Left forelimb (tissue), 1 donor: ENCODE measurements at regions not wholly inside any gene's neighbourhood (a gene's known extent, or its start where the extent isn't known, plus 50 kb on each side); places are given as distances from the start of the nearest gene placed in this dataset.
"Not testable (repeated sequence)": the region's sequence is repeated elsewhere in the genome, so short reads cannot be mapped to it uniquely, and the experiment has no call there.

Experiments
- DNase-seq: peaks from one replicate; pipeline ENCODE4 v3.0.0-alpha.2; 2018; ENCODE audit warnings: low spot score

GRCh38 chr11:70549386-70549785 lies 151.1 kb downstream of the CTTN start:
- DNase-seq: no peak

- DNase-seq: no peak
These were observed 151.5 kb downstream of the CTTN start for GRCh38 chr11:70549796-70550195.

GRCh38 chr11:70550456-70551195 lies 152.3 kb downstream of the CTTN start:
- no peak for DNase-seq

- DNase-seq: no peak
These were observed 153.2 kb downstream of the CTTN start for GRCh38 chr11:70551351-70552166.

- DNase-seq: no peak
These were observed 154.1 kb downstream of the CTTN start for GRCh38 chr11:70552167-70553150.

- DNase-seq: no peak
These were observed 156.7 kb downstream of the CTTN start for GRCh38 chr11:70555078-70555477.

GRCh38 chr11:70556884-70557741 lies 158.8 kb downstream of the CTTN start:
- no peak for DNase-seq

- DNase-seq: no peak
These were observed 159.6 kb downstream of the CTTN start for GRCh38 chr11:70557742-70558485.

- no peak for DNase-seq
These were observed 160.4 kb downstream of the CTTN start for GRCh38 chr11:70558681-70559080.

- no peak for DNase-seq
These were observed 161.2 kb downstream of the CTTN start for GRCh38 chr11:70559516-70559915.

GRCh38 chr11:70560621-70561020 lies 162.3 kb downstream of the CTTN start:
- not testable (repeated sequence) for DNase-seq

- no peak for DNase-seq
These were observed 168.6 kb downstream of the CTTN start for GRCh38 chr11:70566768-70567530.

- DNase-seq: no peak
These were observed 169.3 kb downstream of the CTTN start for GRCh38 chr11:70567680-70568034.

- peak; percentile 81 for DNase-seq
These were observed 169.9 kb downstream of the CTTN start for GRCh38 chr11:70568035-70568813.

GRCh38 chr11:70568814-70569617 lies 170.7 kb downstream of the CTTN start:
- no peak for DNase-seq

- no peak for DNase-seq
These were observed 171.2 kb downstream of the CTTN start for GRCh38 chr11:70569618-70569890.

GRCh38 chr11:70569996-70570692 lies 171.8 kb downstream of the CTTN start:
- DNase-seq: no peak
